HepG2 (cell line): ENCODE measurements at regions not wholly inside any gene's neighbourhood (a gene's known extent, or its start where the extent isn't known, plus 50 kb on each side); places are given as distances from the start of the nearest gene placed in this dataset.
A peak's percentile ranks its signal among the peaks of the same experiment; 100 is the strongest.

Experiments
- ATAC-seq: fragments of 200-7000 bp; cut with Tn5 transposase; 3 replicates; pipeline ENCODE4 v1.9.1; 2020; ENCODE audit warnings: mild to moderate bottlenecking, moderate library complexity
- BruUV-seq: library from RNA; stranded (reverse); fragments of 400-500 nt; replicated peaks from 2 replicates; lab custom pipeline; 2021; lab: Mats Ljungman, UMichigan
- CTCF ChIA-PET: fragments of 300-600 bp; formaldehyde crosslinking; extraction: SDS; loops from one replicate; lab custom pipeline; 2021; ENCODE audit warnings: low total read pairs, inconsistent platforms, low intra/inter-chr PET ratio; lab: Yijun Ruan, JAX
- POLR2A ChIA-PET: fragments of 350-600 bp; sonication (Branson Sonifier 250); formaldehyde crosslinking; loops from one replicate; lab custom pipeline; 2020; ENCODE audit warnings: antibody characterized with exemption, inconsistent platforms; lab: Yijun Ruan, JAX
- DNase-seq: peaks from one replicate; pipeline ENCODE4 v3.0.0-alpha.2; 2015; ENCODE audit warnings: low spot score
- FAIRE-seq: peaks from 3 replicates; lab custom pipeline; 2011; peaks lifted over from hg19 to GRCh38; lab: Jason Lieb, UNC
- H2AFZ ChIP-seq: one replicate; pipeline ENCODE4 v1.6.1; 2011; ENCODE audit warnings: low read length, inconsistent platforms
- H3K27ac ChIP-seq: fragments of 300-600 bp; 3 replicates; pipeline ENCODE4 v1.8.0; 2011; ENCODE audit warnings: mixed run types, mild to moderate bottlenecking, mixed read lengths, low read length, inconsistent platforms; ENCODE audit not compliant: insufficient read depth; ENCODE audit errors: extremely low read length
- H3K27me3 ChIP-seq, 2 experiments: fragments of 200-600 bp in 1 of 2; 2 replicates in 1 of 2; 3 replicates in 1 of 2; pipeline versions ENCODE4 v1.6.0 to v1.8.0; 2011; ENCODE audit warnings: low read length in 2 of 2, mild to moderate bottlenecking in 2 of 2, moderate library complexity in 2 of 2, inconsistent platforms in 1 of 2; ENCODE audit not compliant: insufficient read depth in 2 of 2, control insufficient read depth in 1 of 2
- H3K36me3 ChIP-seq, 2 experiments: fragments of 200-600 bp in 1 of 2; replicated peaks in 1 of 2; 2 replicates in 1 of 2; 3 replicates in 1 of 2; pipeline versions ENCODE4 v1.5.1 to v1.8.0; 2011; ENCODE audit warnings: low read length in 2 of 2, inconsistent platforms in 1 of 2; ENCODE audit not compliant: insufficient read depth in 2 of 2, control insufficient read depth in 1 of 2
- H3K4me1 ChIP-seq: 2 replicates; pipeline ENCODE4 v1.5.1; 2012; ENCODE audit warnings: low read length, inconsistent platforms; ENCODE audit not compliant: insufficient read depth
- H3K4me2 ChIP-seq: 2 replicates; pipeline ENCODE4 v1.6.0; 2011; ENCODE audit warnings: low read depth, low read length, inconsistent platforms
- H3K4me3 ChIP-seq, 3 experiments: fragments of 200-600 bp in 1 of 3; sonication (generic), shearing (Covaris generic) in 1 of 3; replicated peaks in 1 of 3; 2 replicates each; pipeline ENCODE4 v1.5.1; 2011 to 2016; ENCODE audit warnings: low read length in 3 of 3, inconsistent platforms in 2 of 3, low read depth in 2 of 3, mild to moderate bottlenecking in 2 of 3, control low read depth in 1 of 3, mixed read lengths in 1 of 3; ENCODE audit not compliant: insufficient read depth in 1 of 3
- H3K79me2 ChIP-seq: one replicate; pipeline ENCODE4 v1.6.1; 2011; ENCODE audit warnings: low read length, inconsistent platforms; ENCODE audit not compliant: insufficient read depth
- H3K9ac ChIP-seq: 2 replicates; pipeline ENCODE4 v1.6.0; 2011; ENCODE audit warnings: mild to moderate bottlenecking, low read depth, low read length, inconsistent platforms; ENCODE audit not compliant: insufficient read depth
- H3K9me3 ChIP-seq: 2 replicates; pipeline ENCODE4 v1.5.1; 2012; ENCODE audit warnings: mild to moderate bottlenecking, low read length
- H4K20me1 ChIP-seq: 2 replicates; pipeline ENCODE4 v1.6.0; 2011; ENCODE audit warnings: inconsistent platforms, mild to moderate bottlenecking, low read length, moderate library complexity; ENCODE audit not compliant: insufficient read depth
- CREM ChIP-seq, 2 experiments: sonication (generic) in 1 of 2; formaldehyde crosslinking in 1 of 2; IDR thresholded peaks; 2 replicates each; pipeline versions ENCODE4 v1.4.0 to v1.6.1; 2016 to 2020; ENCODE audit warnings: antibody characterized with exemption in 1 of 2, mild to moderate bottlenecking in 1 of 2, missing genetic modification reagents in 1 of 2
- DMAP1 ChIP-seq: IDR thresholded peaks from 2 replicates; pipeline ENCODE4 v1.6.1; 2016
- ELF4 ChIP-seq: sonication (generic); formaldehyde crosslinking; IDR thresholded peaks from 2 replicates; pipeline ENCODE4 v1.5.0; 2020; ENCODE audit warnings: missing genetic modification reagents, mild to moderate bottlenecking, moderate library complexity, borderline replicate concordance
- HOXA5 ChIP-seq: sonication (generic); formaldehyde crosslinking; IDR thresholded peaks from 2 replicates; pipeline ENCODE4 v1.4.0; 2020; ENCODE audit warnings: missing genetic modification reagents
- MAFK ChIP-seq, 2 experiments: IDR thresholded peaks in 1 of 2; conservative IDR thresholded peaks in 1 of 2; 2 replicates each; pipeline ENCODE4 v1.6.1; 2011; ENCODE audit warnings: improper control_type of control experiment in 2 of 2, low read length in 2 of 2
- MBD4 ChIP-seq: IDR thresholded peaks from 2 replicates; pipeline ENCODE4 v1.6.1; 2012; ENCODE audit warnings: low read length, inconsistent platforms, borderline replicate concordance
- NAIF1 ChIP-seq: sonication (generic); formaldehyde crosslinking; IDR thresholded peaks from 2 replicates; pipeline ENCODE4 v1.5.0; 2020; ENCODE audit warnings: mild to moderate bottlenecking, missing genetic modification reagents, borderline replicate concordance
- NFIB ChIP-seq: sonication (generic); formaldehyde crosslinking; IDR thresholded peaks from 2 replicates; pipeline ENCODE4 v1.9.0; 2021; ENCODE audit warnings: missing genetic modification reagents, mild to moderate bottlenecking, borderline replicate concordance
- RAD21 ChIP-seq: fragments of 450-650 bp; formaldehyde crosslinking; IDR thresholded peaks from 2 replicates; pipeline ENCODE4 v1.5.0; 2020; ENCODE audit warnings: mild to moderate bottlenecking
- ZNF251 ChIP-seq: sonication (generic); formaldehyde crosslinking; IDR thresholded peaks from 2 replicates; pipeline ENCODE4 v1.9.0; 2021; ENCODE audit warnings: mild to moderate bottlenecking, missing genetic modification reagents
- ZNF431 ChIP-seq: sonication (generic); formaldehyde crosslinking; IDR thresholded peaks from 2 replicates; pipeline ENCODE4 v1.9.0; 2022; ENCODE audit warnings: missing genetic modification reagents, low read depth, mild to moderate bottlenecking, borderline replicate concordance
- ZNF468 ChIP-seq: sonication (generic); formaldehyde crosslinking; IDR thresholded peaks from 2 replicates; pipeline ENCODE4 v1.8.0; 2022; ENCODE audit warnings: mild to moderate bottlenecking, moderate library complexity, missing genetic modification reagents
- ZNF672 ChIP-seq: sonication (generic); formaldehyde crosslinking; IDR thresholded peaks from 2 replicates; pipeline ENCODE4 v1.8.1; 2022; ENCODE audit warnings: missing genetic modification reagents
- WGBS: methylation state at CpG from one replicate; pipeline ENCODE4 v1.1.6; 2017; ENCODE audit warnings: low lambda C conversion rate; 5-methylcytosine and 5-hydroxymethylcytosine counted together
- in situ Hi-C: cut with HindIII; loops from 2 replicates; pipeline ENCODE4 v1.10.0; 2017; ENCODE audit warnings: low pct_unique_long_range_greater_than_20kb; ENCODE audit not compliant: extremely low pct_ligation_motif_present
- intact Hi-C: fragments of 100-400 bp; cut with micrococcal nuclease; formaldehyde crosslinking; loops from one replicate; pipeline ENCODE4 v1.10.0; 2022; ENCODE audit not compliant: unreplicated experiment
- TF ChIP-seq, protein P1 (sequence below): sonication (generic); formaldehyde crosslinking; IDR thresholded peaks from 2 replicates; pipeline ENCODE4 v1.4.0; 2020; ENCODE audit warnings: missing genetic modification reagents
- TF ChIP-seq, protein P2 (sequence below): sonication (generic); formaldehyde crosslinking; IDR thresholded peaks from 2 replicates; pipeline ENCODE4 v1.5.0; 2020; ENCODE audit warnings: missing genetic modification reagents
- TF ChIP-seq, protein P3 (sequence below): sonication (generic); formaldehyde crosslinking; IDR thresholded peaks from 2 replicates; pipeline ENCODE4 v1.5.1; 2020; ENCODE audit warnings: mild to moderate bottlenecking, missing genetic modification reagents, borderline replicate concordance

DNA sequence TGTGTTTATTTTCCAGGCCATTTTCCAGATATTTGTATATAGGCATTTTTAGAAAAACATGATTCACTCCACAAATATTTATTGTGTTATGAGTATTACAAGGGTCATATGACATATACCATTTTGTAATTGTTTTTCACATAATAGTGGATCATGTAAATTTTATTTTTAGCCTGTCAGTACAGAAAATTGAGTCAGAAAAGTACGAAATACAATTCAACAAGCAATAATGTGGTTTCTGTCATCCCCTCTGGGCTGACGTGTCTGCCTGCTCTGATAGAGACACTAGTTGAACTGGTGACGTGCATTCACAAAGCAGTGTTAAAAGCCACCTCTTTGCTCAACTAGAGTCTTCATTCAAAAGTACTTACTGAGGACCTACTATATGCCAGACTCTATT lies 97.9 kb upstream of the STEAP1B start (continued):
- TF ChIP-seq ELF4 (CRISPR knock-in tag), result no peak
- no peak for TF ChIP-seq ZNF431 (CRISPR knock-in tag)
- TF ChIP-seq ZNF672 (CRISPR knock-in tag), result no peak
- TF ChIP-seq NAIF1 (CRISPR knock-in tag), result no peak
- TF ChIP-seq NFIB, result no peak
- TF ChIP-seq, all 625 proteins: peak for 0

DNA sequence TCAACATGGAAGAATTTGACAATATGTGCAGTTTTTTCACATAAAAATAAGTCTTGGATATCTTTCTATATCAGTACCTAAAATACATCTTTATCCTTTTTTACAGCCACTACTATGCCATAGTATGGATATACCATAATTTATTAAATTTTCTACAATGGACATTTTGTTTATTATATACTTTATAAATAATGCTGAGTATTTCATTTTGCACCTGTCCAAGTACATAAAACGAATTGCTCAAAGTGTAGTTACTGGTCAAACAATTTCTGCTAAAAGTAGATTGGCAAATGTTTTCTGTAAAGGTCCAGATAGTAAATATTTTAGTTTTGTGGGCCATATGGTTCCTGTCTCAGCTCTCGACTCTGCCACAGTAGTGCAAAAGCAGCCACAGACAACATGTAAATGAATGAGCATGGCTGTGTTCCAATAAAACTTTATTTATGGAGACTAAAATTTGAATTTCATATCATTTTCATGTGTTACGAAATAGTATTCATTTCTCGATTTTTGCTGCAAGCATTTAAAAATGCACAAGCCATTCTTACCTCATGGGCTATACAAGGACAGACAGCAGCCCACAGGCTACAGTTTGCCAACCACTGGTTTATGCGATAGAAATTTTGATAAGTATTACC lies 96.9 kb upstream of the STEAP1B start:
- WGBS, result 13% methylated on average over 5 of the region's 5 CpGs
- POLR2A ChIA-PET, result no interaction called here
- peak in 1 of 2 experiments; percentile 26; a peak in 2 of 4 replicates for TF ChIP-seq MAFK (conservative IDR thresholded peaks at IDR 0.05 in 1 of 2, IDR thresholded peaks at IDR 0.05 in 1 of 2; ENCODE audit: low read length in 2 of 2)
- TF ChIP-seq ZNF468 (CRISPR knock-in tag), result no peak
- TF ChIP-seq, protein P1, sequence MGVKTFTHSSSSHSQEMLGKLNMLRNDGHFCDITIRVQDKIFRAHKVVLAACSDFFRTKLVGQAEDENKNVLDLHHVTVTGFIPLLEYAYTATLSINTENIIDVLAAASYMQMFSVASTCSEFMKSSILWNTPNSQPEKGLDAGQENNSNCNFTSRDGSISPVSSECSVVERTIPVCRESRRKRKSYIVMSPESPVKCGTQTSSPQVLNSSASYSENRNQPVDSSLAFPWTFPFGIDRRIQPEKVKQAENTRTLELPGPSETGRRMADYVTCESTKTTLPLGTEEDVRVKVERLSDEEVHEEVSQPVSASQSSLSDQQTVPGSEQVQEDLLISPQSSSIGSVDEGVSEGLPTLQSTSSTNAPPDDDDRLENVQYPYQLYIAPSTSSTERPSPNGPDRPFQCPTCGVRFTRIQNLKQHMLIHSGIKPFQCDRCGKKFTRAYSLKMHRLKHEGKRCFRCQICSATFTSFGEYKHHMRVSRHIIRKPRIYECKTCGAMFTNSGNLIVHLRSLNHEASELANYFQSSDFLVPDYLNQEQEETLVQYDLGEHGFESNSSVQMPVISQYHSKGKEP, result no peak
- no peak for TF ChIP-seq CREM (IDR thresholded peaks at IDR 0.05)
- no peak for TF ChIP-seq CREM (CRISPR knock-in tag; IDR thresholded peaks at IDR 0.05)
- no peak for TF ChIP-seq ZNF251 (CRISPR knock-in tag)
- TF ChIP-seq, protein P2, sequence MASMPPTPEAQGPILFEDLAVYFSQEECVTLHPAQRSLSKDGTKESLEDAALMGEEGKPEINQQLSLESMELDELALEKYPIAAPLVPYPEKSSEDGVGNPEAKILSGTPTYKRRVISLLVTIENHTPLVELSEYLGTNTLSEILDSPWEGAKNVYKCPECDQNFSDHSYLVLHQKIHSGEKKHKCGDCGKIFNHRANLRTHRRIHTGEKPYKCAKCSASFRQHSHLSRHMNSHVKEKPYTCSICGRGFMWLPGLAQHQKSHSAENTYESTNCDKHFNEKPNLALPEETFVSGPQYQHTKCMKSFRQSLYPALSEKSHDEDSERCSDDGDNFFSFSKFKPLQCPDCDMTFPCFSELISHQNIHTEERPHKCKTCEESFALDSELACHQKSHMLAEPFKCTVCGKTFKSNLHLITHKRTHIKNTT, result no peak
- TF ChIP-seq DMAP1 (CRISPR knock-in tag), result no peak
- TF ChIP-seq RAD21 (CRISPR knock-in tag), result no peak
- TF ChIP-seq, protein P3, sequence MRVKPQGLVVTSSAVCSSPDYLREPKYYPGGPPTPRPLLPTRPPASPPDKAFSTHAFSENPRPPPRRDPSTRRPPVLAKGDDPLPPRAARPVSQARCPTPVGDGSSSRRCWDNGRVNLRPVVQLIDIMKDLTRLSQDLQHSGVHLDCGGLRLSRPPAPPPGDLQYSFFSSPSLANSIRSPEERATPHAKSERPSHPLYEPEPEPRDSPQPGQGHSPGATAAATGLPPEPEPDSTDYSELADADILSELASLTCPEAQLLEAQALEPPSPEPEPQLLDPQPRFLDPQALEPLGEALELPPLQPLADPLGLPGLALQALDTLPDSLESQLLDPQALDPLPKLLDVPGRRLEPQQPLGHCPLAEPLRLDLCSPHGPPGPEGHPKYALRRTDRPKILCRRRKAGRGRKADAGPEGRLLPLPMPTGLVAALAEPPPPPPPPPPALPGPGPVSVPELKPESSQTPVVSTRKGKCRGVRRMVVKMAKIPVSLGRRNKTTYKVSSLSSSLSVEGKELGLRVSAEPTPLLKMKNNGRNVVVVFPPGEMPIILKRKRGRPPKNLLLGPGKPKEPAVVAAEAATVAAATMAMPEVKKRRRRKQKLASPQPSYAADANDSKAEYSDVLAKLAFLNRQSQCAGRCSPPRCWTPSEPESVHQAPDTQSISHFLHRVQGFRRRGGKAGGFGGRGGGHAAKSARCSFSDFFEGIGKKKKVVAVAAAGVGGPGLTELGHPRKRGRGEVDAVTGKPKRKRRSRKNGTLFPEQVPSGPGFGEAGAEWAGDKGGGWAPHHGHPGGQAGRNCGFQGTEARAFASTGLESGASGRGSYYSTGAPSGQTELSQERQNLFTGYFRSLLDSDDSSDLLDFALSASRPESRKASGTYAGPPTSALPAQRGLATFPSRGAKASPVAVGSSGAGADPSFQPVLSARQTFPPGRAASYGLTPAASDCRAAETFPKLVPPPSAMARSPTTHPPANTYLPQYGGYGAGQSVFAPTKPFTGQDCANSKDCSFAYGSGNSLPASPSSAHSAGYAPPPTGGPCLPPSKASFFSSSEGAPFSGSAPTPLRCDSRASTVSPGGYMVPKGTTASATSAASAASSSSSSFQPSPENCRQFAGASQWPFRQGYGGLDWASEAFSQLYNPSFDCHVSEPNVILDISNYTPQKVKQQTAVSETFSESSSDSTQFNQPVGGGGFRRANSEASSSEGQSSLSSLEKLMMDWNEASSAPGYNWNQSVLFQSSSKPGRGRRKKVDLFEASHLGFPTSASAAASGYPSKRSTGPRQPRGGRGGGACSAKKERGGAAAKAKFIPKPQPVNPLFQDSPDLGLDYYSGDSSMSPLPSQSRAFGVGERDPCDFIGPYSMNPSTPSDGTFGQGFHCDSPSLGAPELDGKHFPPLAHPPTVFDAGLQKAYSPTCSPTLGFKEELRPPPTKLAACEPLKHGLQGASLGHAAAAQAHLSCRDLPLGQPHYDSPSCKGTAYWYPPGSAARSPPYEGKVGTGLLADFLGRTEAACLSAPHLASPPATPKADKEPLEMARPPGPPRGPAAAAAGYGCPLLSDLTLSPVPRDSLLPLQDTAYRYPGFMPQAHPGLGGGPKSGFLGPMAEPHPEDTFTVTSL (CRISPR knock-in tag), result no peak
- no peak for TF ChIP-seq HOXA5 (CRISPR knock-in tag)
- no peak for TF ChIP-seq MBD4

More for the DNA sequence above, 96.9 kb upstream of the STEAP1B start:
- H3K27ac ChIP-seq, result no peak overlapping the region
- H3K4me1 ChIP-seq, result no peaks in the 10 kb centered on the region
- no peaks in the 10 kb centered on the region for H3K36me3 ChIP-seq
- no peak for DNase-seq
- no peaks in the 10 kb centered on the region for H4K20me1 ChIP-seq
- in situ Hi-C loops, result no loop called here
- H3K9me3 ChIP-seq, result no peaks in the 10 kb centered on the region
- H3K4me2 ChIP-seq, result no peak overlapping the region
- H3K79me2 ChIP-seq, result no peaks in the 10 kb centered on the region
- no peak overlapping the region for H3K4me3 ChIP-seq
- H3K9ac ChIP-seq, result no peak overlapping the region
- intact Hi-C loops, result no loop called here
- FAIRE-seq, result no peak
- no peak for ATAC-seq
- no peak overlapping the region for H2AFZ ChIP-seq
- CTCF ChIA-PET, result no interaction called here
- no TSS peak for BruUV-seq
- H3K27me3 ChIP-seq, result peaks cover 0 to 4% of the 10 kb centered on the region in 2 experiments; a peak in 1 of 5 replicates
